ENCODE measurements at regions not wholly inside any gene's neighbourhood (a gene's known extent, or its start where the extent isn't known, plus 50 kb on each side); places are given as distances from the start of the nearest gene placed in this dataset.

- TF ChIP-seq, protein P1, sequence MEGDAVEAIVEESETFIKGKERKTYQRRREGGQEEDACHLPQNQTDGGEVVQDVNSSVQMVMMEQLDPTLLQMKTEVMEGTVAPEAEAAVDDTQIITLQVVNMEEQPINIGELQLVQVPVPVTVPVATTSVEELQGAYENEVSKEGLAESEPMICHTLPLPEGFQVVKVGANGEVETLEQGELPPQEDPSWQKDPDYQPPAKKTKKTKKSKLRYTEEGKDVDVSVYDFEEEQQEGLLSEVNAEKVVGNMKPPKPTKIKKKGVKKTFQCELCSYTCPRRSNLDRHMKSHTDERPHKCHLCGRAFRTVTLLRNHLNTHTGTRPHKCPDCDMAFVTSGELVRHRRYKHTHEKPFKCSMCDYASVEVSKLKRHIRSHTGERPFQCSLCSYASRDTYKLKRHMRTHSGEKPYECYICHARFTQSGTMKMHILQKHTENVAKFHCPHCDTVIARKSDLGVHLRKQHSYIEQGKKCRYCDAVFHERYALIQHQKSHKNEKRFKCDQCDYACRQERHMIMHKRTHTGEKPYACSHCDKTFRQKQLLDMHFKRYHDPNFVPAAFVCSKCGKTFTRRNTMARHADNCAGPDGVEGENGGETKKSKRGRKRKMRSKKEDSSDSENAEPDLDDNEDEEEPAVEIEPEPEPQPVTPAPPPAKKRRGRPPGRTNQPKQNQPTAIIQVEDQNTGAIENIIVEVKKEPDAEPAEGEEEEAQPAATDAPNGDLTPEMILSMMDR (IDR thresholded peaks at IDR 0.05), result no peak
These were observed 1356.3 kb downstream of the KCNT2 start for GRCh38 chr1:195251900-195252299.

GRCh38 chr1:195243492-195243891 is 1364.7 kb downstream of the KCNT2 start:
- Histone ChIP-seq H3K27ac (no peak overlapping the region), H3K4me3 (no peak overlapping the region)
- TF ChIP-seq, protein P1 (IDR thresholded peaks at IDR 0.05), result no peak
- no peak for DNase-seq (ENCODE audit: low spot score)

More at GRCh38 chr1:195251900-195252299, 1356.3 kb downstream of the KCNT2 start:
- Histone ChIP-seq H3K4me3 (no peak overlapping the region), H3K27ac (no peak overlapping the region)
- no peak for DNase-seq (ENCODE audit: low spot score)

DNA sequence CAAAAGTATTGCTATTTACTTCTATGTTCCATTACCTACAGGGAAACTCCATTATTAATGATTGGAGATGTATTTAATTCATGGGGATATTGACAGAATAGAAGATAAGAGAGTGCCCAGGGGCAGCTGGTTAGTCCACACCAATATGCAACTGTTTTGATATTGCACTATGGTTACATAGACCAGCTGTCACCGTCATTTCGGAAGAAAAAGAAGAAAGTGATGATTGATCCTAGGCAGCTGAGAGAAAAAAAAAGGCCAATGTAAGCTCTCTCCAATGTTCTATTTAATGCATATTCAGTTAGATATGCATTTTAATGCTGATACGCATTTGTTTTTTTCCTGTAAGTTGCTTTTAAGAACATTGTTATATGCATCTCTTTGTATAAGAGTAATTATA is 1367.2 kb downstream of the KCNT2 start:
- Histone ChIP-seq H3K27ac (no peak overlapping the region), H3K4me3 (no peak overlapping the region)
- no peak for DNase-seq (ENCODE audit: low spot score)
- TF ChIP-seq, protein P1 (IDR thresholded peaks at IDR 0.05), result no peak

DNA sequence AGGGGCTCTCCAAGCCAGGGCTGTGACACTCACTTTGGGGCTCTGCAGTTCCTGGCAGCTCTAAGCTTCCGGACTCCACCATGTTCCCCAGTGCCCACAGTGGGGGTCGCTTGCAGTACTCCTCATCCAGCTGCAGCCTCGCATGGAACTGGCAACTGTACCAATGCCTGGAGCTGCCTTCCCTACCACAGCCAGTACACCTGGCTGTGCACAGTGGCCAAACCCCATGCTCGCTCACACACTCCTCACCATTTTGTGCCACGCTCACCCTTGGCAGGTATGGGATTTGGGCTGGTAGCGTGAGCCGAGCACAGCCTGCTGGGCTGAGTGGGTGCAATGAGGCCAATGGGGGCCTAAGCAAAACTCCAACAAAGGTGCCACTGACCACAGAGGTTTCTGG is 1369.9 kb downstream of the KCNT2 start:
- DNase-seq (ENCODE audit: low spot score), result no peak

DNA sequence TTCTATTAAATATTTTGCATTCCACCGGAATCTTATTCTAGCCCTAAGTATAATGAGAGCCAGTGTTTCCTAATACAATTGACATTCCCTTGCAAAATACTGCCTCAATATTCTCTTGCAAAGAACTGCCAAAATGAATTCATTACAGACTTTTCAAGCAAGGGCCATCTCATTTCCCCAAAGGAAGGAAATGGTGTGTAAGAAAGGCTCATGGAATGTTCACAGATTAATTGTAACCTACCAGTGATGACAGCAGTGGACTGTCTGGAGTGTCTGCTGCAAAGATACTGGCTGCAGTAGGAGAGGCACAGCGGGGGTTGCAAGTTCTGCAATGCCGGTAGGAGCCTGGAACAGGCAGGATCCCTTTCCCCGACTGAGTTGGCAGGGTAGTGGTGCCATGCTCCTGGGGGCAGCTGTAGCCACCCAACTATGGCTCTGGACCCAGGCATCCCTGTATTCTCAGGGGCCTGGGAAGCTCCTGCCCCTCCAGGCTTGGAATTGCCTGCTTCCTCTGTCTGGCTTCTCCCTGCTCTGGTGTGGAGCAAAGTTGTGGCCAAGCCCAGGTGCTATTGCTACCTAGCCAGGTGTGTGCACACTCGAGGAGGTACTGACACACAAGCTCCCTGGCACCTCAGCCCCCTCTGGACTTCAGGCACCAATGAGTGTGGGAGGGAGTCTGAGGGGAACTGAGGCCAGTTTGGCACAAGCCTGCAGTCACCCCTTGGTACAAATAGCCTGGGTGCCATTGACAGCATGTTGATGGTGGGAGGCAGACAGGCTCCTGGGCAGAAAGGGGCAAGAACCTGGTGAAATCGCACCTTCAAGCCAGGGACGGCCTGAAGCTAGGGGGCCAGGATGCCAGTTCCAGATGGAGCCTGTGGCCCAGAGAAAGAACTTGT is 1371.0 kb downstream of the KCNT2 start:
- no peak overlapping the region for H3K27ac ChIP-seq
- TF ChIP-seq, protein P1 (IDR thresholded peaks at IDR 0.05), result no peak
- DNase-seq (ENCODE audit: low spot score), result no peak
- H3K4me3 ChIP-seq, result no peak overlapping the region

More for the DNA sequence above, 1369.9 kb downstream of the KCNT2 start:
- TF ChIP-seq, protein P1 (IDR thresholded peaks at IDR 0.05), result no peak
- Histone ChIP-seq H3K27ac (no peak overlapping the region), H3K4me3 (no peak overlapping the region)

DNA sequence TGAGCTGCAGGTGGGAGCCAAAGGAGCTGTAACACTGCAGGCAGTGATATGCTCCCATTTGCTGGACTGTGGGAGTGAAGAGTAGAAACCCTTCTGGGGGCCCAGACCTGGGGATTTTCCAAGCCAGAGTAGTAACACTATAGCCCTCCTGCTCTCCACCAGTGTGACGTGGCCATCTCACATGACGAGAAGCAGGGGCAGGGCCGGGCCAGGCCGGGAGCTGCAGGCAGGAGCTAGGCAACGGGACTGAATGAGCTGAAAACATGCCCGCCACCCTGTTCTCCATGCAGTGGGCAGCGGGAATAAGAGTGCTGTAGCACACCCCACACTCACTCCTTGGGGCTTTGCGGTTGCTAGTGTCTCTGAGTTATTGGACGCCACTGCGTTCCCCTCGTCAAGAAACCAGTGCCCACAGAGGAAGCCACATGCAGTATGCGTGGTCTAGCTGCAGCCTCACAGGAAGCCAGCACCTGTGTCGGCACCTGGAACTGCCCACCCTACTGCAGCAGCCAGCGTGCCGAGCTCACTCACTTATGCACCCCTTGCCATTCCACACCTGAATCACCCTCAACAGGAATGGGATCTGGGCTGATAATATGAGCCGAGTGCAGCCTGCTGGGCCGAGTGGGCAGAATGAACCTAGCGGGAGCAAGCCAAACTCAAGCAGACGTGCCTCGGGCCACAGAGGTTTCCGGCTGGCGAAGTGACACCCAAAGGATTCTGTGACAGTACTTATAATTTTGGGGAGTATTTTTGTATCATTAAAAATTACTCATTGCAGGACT is 1389.6 kb downstream of the KCNT2 start:
- DNase-seq (ENCODE audit: low spot score), result no peak
- no peak overlapping the region for H3K4me3 ChIP-seq
- no peak overlapping the region for H3K27ac ChIP-seq
- TF ChIP-seq, protein P1 (IDR thresholded peaks at IDR 0.05), result no peak
